Cardiac muscle cell (in vitro differentiated cells and primary cell): ENCODE measurements at regions not wholly inside any gene's neighbourhood (a gene's known extent, or its start where the extent isn't known, plus 50 kb on each side); places are given as distances from the start of the nearest gene placed in this dataset.
"Not testable (repeated sequence)": the region's sequence is repeated elsewhere in the genome, so short reads cannot be mapped to it uniquely, and the experiment has no call there.

Experiments
- DNase-seq, 2 donors: peaks; one replicate each; pipeline versions ENCODE4 v3.0.0 to v3.0.0-alpha.2; 2010 to 2017; ENCODE audit warnings: low read depth in 1 of 2, low spot score in 1 of 2
- H3K27ac ChIP-seq: fragments of 200-600 bp; sonication (generic); 2 replicates; pipeline ENCODE4 v1.5.1; 2016
- H3K27me3 ChIP-seq: fragments of 200-600 bp; sonication (generic); 2 replicates; pipeline ENCODE4 v1.6.0; 2016; ENCODE audit warnings: control low read depth
- H3K36me3 ChIP-seq: fragments of 200-600 bp; sonication (generic); 2 replicates; pipeline ENCODE4 v1.5.1; 2016; ENCODE audit warnings: control low read depth
- H3K4me1 ChIP-seq: fragments of 200-600 bp; sonication (generic); 2 replicates; pipeline ENCODE4 v1.8.1; 2017; ENCODE audit warnings: low read depth, mild to moderate bottlenecking, mixed run types
- H3K4me3 ChIP-seq: fragments of 200-600 bp; sonication (generic); 2 replicates; pipeline ENCODE4 v1.5.1; 2016; ENCODE audit warnings: mild to moderate bottlenecking
- H3K9me3 ChIP-seq: fragments of 200-600 bp; sonication (generic); 2 replicates; pipeline ENCODE4 v1.5.1; 2017; ENCODE audit warnings: low read depth, mild to moderate bottlenecking, control low read depth
- CTCF ChIP-seq: IDR thresholded peaks from 2 replicates; pipeline ENCODE4 v1.5.1; 2012; ENCODE audit warnings: low read depth, mild to moderate bottlenecking, low read length

- not testable (repeated sequence) for H3K4me3 ChIP-seq, H3K4me1 ChIP-seq, H3K27ac ChIP-seq, H3K9me3 ChIP-seq, H3K27me3 ChIP-seq, H3K36me3 ChIP-seq
- DNase-seq = peak; percentile 68 to 78
- peak; percentile 91 for TF ChIP-seq CTCF
These were observed 73.9 kb upstream of the SEC14L1 start for GRCh38 chr17:77066726-77067409.

GRCh38 chr17:77068915-77069314, 71.9 kb upstream of the SEC14L1 start:
- Histone ChIP-seq H3K4me3 (no peak overlapping the region), H3K4me1 (peaks cover 12% of the 10 kb centered on the region), H3K27me3 (no peaks in the 10 kb centered on the region), H3K27ac (no peak overlapping the region), H3K36me3 (no peaks in the 10 kb centered on the region), H3K9me3 (no peaks in the 10 kb centered on the region)
- no peak for DNase-seq
- TF ChIP-seq CTCF = no peak

- no peak for DNase-seq
- Histone ChIP-seq H3K27ac (no peak overlapping the region), H3K4me3 (no peak overlapping the region), H3K36me3 (no peaks in the 10 kb centered on the region), H3K9me3 (no peaks in the 10 kb centered on the region), H3K4me1 (peaks cover 12% of the 10 kb centered on the region), H3K27me3 (no peaks in the 10 kb centered on the region)
- no peak for TF ChIP-seq CTCF
These were observed 69.9 kb upstream of the SEC14L1 start for GRCh38 chr17:77070888-77071279.

- Histone ChIP-seq H3K9me3 (no peaks in the 10 kb centered on the region), H3K36me3 (no peaks in the 10 kb centered on the region), H3K4me1 (peaks cover 12% of the 10 kb centered on the region), H3K4me3 (no peak overlapping the region), H3K27ac (no peak overlapping the region), H3K27me3 (no peaks in the 10 kb centered on the region)
- TF ChIP-seq CTCF = no peak
- no peak for DNase-seq
These were observed 68.8 kb upstream of the SEC14L1 start for GRCh38 chr17:77071925-77072490.

GRCh38 chr17:77072670-77073069, 68.1 kb upstream of the SEC14L1 start:
- no peaks in the 10 kb centered on the region for H3K27me3 ChIP-seq
- no peak for TF ChIP-seq CTCF
- DNase-seq = no peak
- no peak overlapping the region for H3K27ac ChIP-seq
- no peaks in the 10 kb centered on the region for H3K9me3 ChIP-seq
- no peak overlapping the region for H3K4me3 ChIP-seq
- no peaks in the 10 kb centered on the region for H3K36me3 ChIP-seq
- H3K4me1 ChIP-seq = peaks cover 12% of the 10 kb centered on the region
